ENCODE measurements at regions not wholly inside any gene's neighbourhood (a gene's known extent, or its start where the extent isn't known, plus 50 kb on each side); places are given as distances from the start of the nearest gene placed in this dataset.

DNA sequence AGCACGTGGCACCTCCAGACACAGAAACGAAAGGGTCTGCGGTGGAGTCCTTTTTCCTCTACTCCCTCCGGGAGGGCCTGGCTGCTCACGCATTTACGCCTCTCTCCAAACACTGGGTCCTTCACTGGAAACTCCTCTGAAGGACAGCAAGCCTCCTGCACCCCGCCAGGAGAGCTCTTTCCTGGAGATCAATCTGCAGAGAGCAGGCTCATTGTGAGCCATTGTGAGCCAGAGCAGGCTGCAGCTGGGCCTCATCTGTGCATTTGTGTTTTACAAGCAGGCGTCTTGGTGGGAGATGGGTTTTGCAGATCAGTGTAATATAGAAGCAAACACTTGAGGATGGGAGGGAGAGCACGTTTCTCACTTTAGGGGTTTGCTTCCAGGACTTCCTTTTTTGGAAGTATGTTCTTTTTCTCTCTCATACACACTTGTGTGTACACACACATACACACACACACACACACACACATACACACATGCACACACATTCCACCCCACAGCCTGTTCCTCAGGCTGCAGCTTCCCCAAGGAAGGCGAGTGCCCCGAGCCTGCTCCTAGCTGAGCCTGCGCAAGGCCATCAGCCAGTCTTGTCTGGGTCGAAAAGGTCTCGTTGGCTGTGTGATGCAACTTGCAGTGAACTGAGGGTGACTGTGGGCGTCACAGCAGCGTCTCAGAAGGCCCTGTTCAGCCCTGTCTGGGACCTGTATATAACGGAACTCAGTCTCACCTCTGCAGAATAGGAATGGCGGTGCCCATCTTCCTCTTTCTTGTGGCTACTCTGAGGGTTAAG lies 163.5 kb downstream of the GLI2 start:
- TF ChIP-seq, protein P1, sequence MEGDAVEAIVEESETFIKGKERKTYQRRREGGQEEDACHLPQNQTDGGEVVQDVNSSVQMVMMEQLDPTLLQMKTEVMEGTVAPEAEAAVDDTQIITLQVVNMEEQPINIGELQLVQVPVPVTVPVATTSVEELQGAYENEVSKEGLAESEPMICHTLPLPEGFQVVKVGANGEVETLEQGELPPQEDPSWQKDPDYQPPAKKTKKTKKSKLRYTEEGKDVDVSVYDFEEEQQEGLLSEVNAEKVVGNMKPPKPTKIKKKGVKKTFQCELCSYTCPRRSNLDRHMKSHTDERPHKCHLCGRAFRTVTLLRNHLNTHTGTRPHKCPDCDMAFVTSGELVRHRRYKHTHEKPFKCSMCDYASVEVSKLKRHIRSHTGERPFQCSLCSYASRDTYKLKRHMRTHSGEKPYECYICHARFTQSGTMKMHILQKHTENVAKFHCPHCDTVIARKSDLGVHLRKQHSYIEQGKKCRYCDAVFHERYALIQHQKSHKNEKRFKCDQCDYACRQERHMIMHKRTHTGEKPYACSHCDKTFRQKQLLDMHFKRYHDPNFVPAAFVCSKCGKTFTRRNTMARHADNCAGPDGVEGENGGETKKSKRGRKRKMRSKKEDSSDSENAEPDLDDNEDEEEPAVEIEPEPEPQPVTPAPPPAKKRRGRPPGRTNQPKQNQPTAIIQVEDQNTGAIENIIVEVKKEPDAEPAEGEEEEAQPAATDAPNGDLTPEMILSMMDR (conservative IDR thresholded peaks at IDR 0.05; ENCODE audit: low read length), result no peak
- TF ChIP-seq EZH2phosphoT487 (IDR thresholded peaks at IDR 0.05; ENCODE audit: borderline replicate concordance), result no peak
